GM12878 (cell line): ENCODE measurements at regions not wholly inside any gene's neighbourhood (a gene's known extent, or its start where the extent isn't known, plus 50 kb on each side); places are given as distances from the start of the nearest gene placed in this dataset.

Source experiments
- ATAC-seq: fragments of 200-7000 bp; cut with Tn5 transposase; 3 replicates; pipeline ENCODE4 v1.9.1; 2020; ENCODE audit warnings: mild to moderate bottlenecking, moderate library complexity
- BruUV-seq: library from RNA; stranded (reverse); fragments of 400-500 nt; replicated peaks from 2 replicates; lab custom pipeline; 2021; lab: Mats Ljungman, UMichigan
- CTCF ChIA-PET: fragments of 300-600 bp; sonication (Branson Sonifier 250); formaldehyde crosslinking; extraction: SDS; loops from one replicate; lab custom pipeline; 2021; ENCODE audit warnings: inconsistent platforms; lab: Yijun Ruan, JAX
- POLR2A ChIA-PET: fragments of 350-600 bp; formaldehyde crosslinking; extraction: SDS; loops from one replicate; lab custom pipeline; 2021; ENCODE audit warnings: inconsistent platforms; lab: Charles Lee
- RAD21 ChIA-PET: fragments of 300-600 bp; sonication (Branson Sonifier 250); formaldehyde crosslinking; loops from one replicate; lab custom pipeline; 2023; ENCODE audit warnings: antibody characterized with exemption; ENCODE audit not compliant: unreplicated experiment; lab: Charles Lee
- SMC1A ChIA-PET: fragments of 300-600 bp; sonication (Branson Sonifier 250); formaldehyde crosslinking; loops from one replicate; lab custom pipeline; 2023; ENCODE audit not compliant: unreplicated experiment, uncharacterized antibody; lab: Charles Lee
- DNase-seq: peaks from one replicate; pipeline ENCODE4 v3.0.0-alpha.2; 2011; ENCODE audit warnings: low read depth, low spot score
- FAIRE-seq: peaks from 3 replicates; lab custom pipeline; 2011; peaks lifted over from hg19 to GRCh38; lab: Jason Lieb, UNC
- H2AFZ ChIP-seq: 2 replicates; pipeline ENCODE4 v1.6.0; 2011; ENCODE audit warnings: low read depth, low read length, control low read depth; ENCODE audit not compliant: control insufficient read depth
- H3K27ac ChIP-seq: 2 replicates; pipeline ENCODE4 v1.5.1; 2011; ENCODE audit warnings: control low read depth; ENCODE audit not compliant: control insufficient read depth, insufficient read depth
- H3K27me3 ChIP-seq, 2 experiments: replicated peaks in 1 of 2; 2 replicates each; pipeline versions ENCODE4 v1.6.0 to v1.6.1; 2011; ENCODE audit warnings: low read length in 1 of 2; ENCODE audit not compliant: control insufficient read depth in 2 of 2, insufficient read depth in 2 of 2
- H3K36me3 ChIP-seq, 2 experiments: 2 replicates each; pipeline ENCODE4 v1.5.1; 2011; ENCODE audit warnings: low read length in 1 of 2; ENCODE audit not compliant: control insufficient read depth in 2 of 2, insufficient read depth in 2 of 2
- H3K4me1 ChIP-seq: 2 replicates; pipeline ENCODE4 v1.6.1; 2011; ENCODE audit warnings: mild to moderate bottlenecking, low read length, moderate library complexity, mixed read lengths; ENCODE audit not compliant: control insufficient read depth, insufficient read depth
- H3K4me2 ChIP-seq: 2 replicates; pipeline ENCODE4 v1.6.0; 2011; ENCODE audit warnings: control low read depth; ENCODE audit not compliant: control insufficient read depth, insufficient read depth
- H3K4me3 ChIP-seq: fragments of 200-600 bp; sonication (generic); 2 replicates; pipeline ENCODE4 v1.5.1; 2016
- H3K79me2 ChIP-seq: 2 replicates; pipeline ENCODE4 v1.6.0; 2011; ENCODE audit warnings: low read length; ENCODE audit not compliant: control insufficient read depth, insufficient read depth
- H3K9ac ChIP-seq: 2 replicates; pipeline ENCODE4 v1.8.0; 2011; ENCODE audit warnings: low read length, control low read depth, mixed read lengths; ENCODE audit not compliant: control insufficient read depth, insufficient read depth
- H3K9me3 ChIP-seq: replicated peaks from 3 replicates; pipeline ENCODE4 v1.5.1; 2011; ENCODE audit warnings: mild to moderate bottlenecking, low read length; ENCODE audit not compliant: control insufficient read depth, insufficient read depth
- H4K20me1 ChIP-seq: 2 replicates; pipeline ENCODE4 v1.6.0; 2011; ENCODE audit not compliant: control insufficient read depth, insufficient read depth
- BHLHE40 ChIP-seq, 2 experiments: fragments of 450-650 bp in 1 of 2; IDR thresholded peaks; 2 replicates each; pipeline ENCODE4 v1.6.1; 2011 to 2017; ENCODE audit warnings: low read depth in 2 of 2, borderline replicate concordance in 1 of 2, improper control_type of control experiment in 1 of 2, low read length in 1 of 2, mild to moderate bottlenecking in 1 of 2
- HCFC1 ChIP-seq: fragments of 150-350 bp; IDR thresholded peaks from 2 replicates; pipeline ENCODE4 v1.6.1; 2014; ENCODE audit warnings: low read length
- KAT2A ChIP-seq: conservative IDR thresholded peaks from 2 replicates; pipeline ENCODE4 v1.6.1; 2011; ENCODE audit warnings: low read depth, low read length; ENCODE audit not compliant: control insufficient read depth
- NFYB ChIP-seq: IDR thresholded peaks from 2 replicates; pipeline ENCODE4 v1.6.1; 2011; ENCODE audit warnings: low read depth, mild to moderate bottlenecking, low read length, improper control_type of control experiment, moderate library complexity; ENCODE audit not compliant: insufficient read depth
- STAT3 ChIP-seq: IDR thresholded peaks from 2 replicates; pipeline ENCODE4 v1.6.1; 2011; ENCODE audit warnings: low read depth, low read length, improper control_type of control experiment
- WRNIP1 ChIP-seq: IDR thresholded peaks from 2 replicates; pipeline ENCODE4 v1.6.1; 2011; ENCODE audit warnings: low read depth, low read length, improper control_type of control experiment, borderline replicate concordance
- ZBTB4 ChIP-seq: fragments of 450-650 bp; formaldehyde crosslinking; IDR thresholded peaks from 2 replicates; pipeline ENCODE4 v1.4.0; 2022; ENCODE audit warnings: mild to moderate bottlenecking, moderate library complexity
- ZNF274 ChIP-seq: IDR thresholded peaks from one replicate; pipeline ENCODE4 v1.8.0; 2011; ENCODE audit not compliant: insufficient read length, insufficient read depth
- WGBS: methylation state at CpG from one replicate; pipeline ENCODE4 v1.1.6; 2016; ENCODE audit warnings: low lambda C conversion rate; ENCODE audit not compliant: insufficient replicate concordance, insufficient coverage; ENCODE audit errors: missing lambda C conversion rate; 5-methylcytosine and 5-hydroxymethylcytosine counted together
- in situ Hi-C: fragments of 300-500 bp; cut with MboI; formaldehyde crosslinking; loops from 9 replicates; pipeline ENCODE4 v1.14.3; 2018; ENCODE audit warnings: mixed read lengths
- intact Hi-C: fragments of 100-400 bp; cut with micrococcal nuclease; formaldehyde crosslinking; loops from one replicate; pipeline ENCODE4 v1.14.2; 2022; ENCODE audit not compliant: unreplicated experiment
- TF ChIP-seq, protein P1 (sequence below): IDR thresholded peaks from 2 replicates; pipeline ENCODE4 v1.6.1; 2012; ENCODE audit warnings: mild to moderate bottlenecking, low read depth, low read length
- TF ChIP-seq, protein P2 (sequence below): fragments of 450-650 bp; IDR thresholded peaks from 2 replicates; pipeline ENCODE4 v1.6.1; 2016; ENCODE audit warnings: mild to moderate bottlenecking

- TF ChIP-seq, protein P1, sequence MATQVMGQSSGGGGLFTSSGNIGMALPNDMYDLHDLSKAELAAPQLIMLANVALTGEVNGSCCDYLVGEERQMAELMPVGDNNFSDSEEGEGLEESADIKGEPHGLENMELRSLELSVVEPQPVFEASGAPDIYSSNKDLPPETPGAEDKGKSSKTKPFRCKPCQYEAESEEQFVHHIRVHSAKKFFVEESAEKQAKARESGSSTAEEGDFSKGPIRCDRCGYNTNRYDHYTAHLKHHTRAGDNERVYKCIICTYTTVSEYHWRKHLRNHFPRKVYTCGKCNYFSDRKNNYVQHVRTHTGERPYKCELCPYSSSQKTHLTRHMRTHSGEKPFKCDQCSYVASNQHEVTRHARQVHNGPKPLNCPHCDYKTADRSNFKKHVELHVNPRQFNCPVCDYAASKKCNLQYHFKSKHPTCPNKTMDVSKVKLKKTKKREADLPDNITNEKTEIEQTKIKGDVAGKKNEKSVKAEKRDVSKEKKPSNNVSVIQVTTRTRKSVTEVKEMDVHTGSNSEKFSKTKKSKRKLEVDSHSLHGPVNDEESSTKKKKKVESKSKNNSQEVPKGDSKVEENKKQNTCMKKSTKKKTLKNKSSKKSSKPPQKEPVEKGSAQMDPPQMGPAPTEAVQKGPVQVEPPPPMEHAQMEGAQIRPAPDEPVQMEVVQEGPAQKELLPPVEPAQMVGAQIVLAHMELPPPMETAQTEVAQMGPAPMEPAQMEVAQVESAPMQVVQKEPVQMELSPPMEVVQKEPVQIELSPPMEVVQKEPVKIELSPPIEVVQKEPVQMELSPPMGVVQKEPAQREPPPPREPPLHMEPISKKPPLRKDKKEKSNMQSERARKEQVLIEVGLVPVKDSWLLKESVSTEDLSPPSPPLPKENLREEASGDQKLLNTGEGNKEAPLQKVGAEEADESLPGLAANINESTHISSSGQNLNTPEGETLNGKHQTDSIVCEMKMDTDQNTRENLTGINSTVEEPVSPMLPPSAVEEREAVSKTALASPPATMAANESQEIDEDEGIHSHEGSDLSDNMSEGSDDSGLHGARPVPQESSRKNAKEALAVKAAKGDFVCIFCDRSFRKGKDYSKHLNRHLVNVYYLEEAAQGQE = no peak
- no peak for TF ChIP-seq ZNF274
Observed at GRCh38 chr3:168859574-168859973, 763.9 kb upstream of the GOLIM4 start (continued).

- Histone ChIP-seq H3K9me3 (no peaks in the 10 kb centered on the region), H3K9ac (no peak overlapping the region), H2AFZ (no peak overlapping the region), H3K4me3 (no peak overlapping the region), H3K27me3 (no peaks in the 10 kb centered on the region), H3K36me3 (no peaks in the 10 kb centered on the region), H3K27ac (no peak overlapping the region), H3K4me2 (no peak overlapping the region), H3K79me2 (no peaks in the 10 kb centered on the region), H4K20me1 (no peaks in the 10 kb centered on the region), H3K4me1 (no peaks in the 10 kb centered on the region)
- BruUV-seq = no TSS peak
- ATAC-seq (no peak), DNase-seq (no peak), FAIRE-seq (no peak)
- intact Hi-C loops (no loop called here), in situ Hi-C loops (loop anchor here (10.0 kb wide), 1 partner anchor 814 kb away; no protein-coding TSS in a partner anchor)
- TF ChIP-seq STAT3 (no peak), KAT2A (no peak), NFYB (no peak), ZBTB4 (CRISPR knock-in tag) (no peak), HCFC1 (no peak), WRNIP1 (no peak), BHLHE40 (IDR thresholded peaks at IDR 0.05; ENCODE audit: borderline replicate concordance in 1 of 2, low read depth in 2 of 2, low read length in 1 of 2) (no peak)
- TF ChIP-seq, protein P2, sequence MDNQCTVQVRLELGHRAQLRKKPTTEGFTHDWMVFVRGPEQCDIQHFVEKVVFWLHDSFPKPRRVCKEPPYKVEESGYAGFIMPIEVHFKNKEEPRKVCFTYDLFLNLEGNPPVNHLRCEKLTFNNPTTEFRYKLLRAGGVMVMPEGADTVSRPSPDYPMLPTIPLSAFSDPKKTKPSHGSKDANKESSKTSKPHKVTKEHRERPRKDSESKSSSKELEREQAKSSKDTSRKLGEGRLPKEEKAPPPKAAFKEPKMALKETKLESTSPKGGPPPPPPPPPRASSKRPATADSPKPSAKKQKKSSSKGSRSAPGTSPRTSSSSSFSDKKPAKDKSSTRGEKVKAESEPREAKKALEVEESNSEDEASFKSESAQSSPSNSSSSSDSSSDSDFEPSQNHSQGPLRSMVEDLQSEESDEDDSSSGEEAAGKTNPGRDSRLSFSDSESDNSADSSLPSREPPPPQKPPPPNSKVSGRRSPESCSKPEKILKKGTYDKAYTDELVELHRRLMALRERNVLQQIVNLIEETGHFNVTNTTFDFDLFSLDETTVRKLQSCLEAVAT = no peak
- ChIA-PET SMC1A (no interaction called here), POLR2A (no interaction called here), RAD21 (no interaction called here), CTCF (no interaction called here)
- 38% methylated on average over 4 of the region's 4 CpGs for WGBS
Observed at GRCh38 chr3:168859143-168859542, 763.4 kb upstream of the GOLIM4 start.
